GM18511 (cell line): ENCODE measurements at regions not wholly inside any gene's neighbourhood (a gene's known extent, or its start where the extent isn't known, plus 50 kb on each side); places are given as distances from the start of the nearest gene placed in this dataset.
"Not testable (repeated sequence)": the region's sequence is repeated elsewhere in the genome, so short reads cannot be mapped to it uniquely, and the experiment has no call there.

Experiments used
- ATAC-seq: cut with Tn5 transposase; IDR thresholded peaks from one replicate; pipeline ENCODE4 v1.9.1; 2021; ENCODE audit warnings: mild to moderate bottlenecking, moderate library complexity; ENCODE audit not compliant: unreplicated experiment

DNA sequence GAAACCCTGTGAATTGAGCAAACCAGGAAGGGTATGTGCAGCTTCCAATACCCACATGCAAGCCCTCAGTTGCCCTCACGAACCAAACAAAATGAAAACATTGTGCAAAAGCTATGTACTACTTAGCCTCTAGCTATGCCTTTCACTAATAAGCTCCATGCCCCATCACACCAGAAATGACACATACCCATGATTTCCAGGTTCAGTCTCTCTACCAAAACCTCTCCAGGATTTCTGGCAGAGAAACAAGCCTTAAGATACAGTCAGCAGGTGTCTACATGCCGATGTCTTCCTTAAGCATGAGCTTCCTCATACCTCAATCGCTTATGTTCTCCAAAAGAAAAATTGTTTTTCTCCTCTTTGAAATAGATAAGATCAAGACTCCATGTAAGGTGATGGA lies 527.8 kb upstream of the AUTS2 start:
- ATAC-seq, result no peak

DNA sequence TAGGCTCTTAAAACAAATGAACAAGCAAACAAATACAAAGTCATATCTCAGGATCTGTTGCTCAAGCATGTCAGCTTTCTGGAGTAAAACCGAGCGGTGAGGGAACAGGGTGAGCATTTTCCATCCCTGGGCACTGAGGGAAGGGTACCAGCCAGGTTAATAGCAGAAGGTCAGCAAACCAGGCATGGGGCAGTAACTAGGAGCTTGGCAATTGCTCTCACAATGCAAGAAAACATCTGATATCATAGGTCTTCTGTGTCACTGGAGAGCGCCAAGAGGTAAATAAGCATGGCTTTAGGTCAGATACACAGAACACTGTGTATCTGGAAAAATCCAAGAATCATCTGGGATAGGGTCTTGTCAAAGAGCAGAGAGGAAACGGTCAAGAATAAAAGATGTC lies 521.7 kb upstream of the AUTS2 start:
- no peak for ATAC-seq

DNA sequence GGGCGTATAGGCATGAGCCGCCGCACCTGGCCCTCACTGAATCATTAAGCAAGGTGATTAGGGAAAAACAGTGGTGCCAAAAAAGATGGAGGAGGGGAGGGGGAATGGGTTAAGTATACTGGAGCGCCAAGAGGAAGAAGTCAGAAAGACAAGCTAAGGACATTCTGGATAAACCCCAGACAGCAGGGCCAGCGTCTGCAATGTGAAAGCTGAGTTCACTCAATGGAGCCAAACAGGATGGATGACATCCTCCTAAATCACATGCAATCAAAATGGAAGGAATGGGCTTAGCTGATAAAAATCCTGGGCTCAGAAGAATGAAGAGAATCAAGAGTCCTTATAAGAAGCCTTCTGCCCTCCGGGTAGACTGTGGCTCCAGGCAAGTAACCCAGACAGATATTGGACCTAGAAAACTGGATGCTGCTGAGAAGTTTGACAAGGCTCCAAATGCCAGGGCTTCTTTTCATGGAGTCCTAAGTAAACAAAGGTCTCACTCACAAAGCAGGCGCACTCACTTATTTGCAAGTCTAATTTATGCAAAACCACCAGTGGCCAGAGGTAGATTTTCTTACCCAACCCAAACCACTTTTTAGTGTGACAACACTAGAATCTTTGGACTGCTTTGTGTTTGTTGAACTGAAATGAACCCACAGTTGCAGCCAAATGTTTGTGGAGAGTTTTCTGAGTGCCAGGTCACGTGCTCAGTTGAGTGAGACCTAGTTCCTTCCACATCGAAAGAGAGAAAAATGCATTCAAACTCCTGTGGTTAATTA lies 519.1 kb upstream of the AUTS2 start:
- no peak for ATAC-seq

DNA sequence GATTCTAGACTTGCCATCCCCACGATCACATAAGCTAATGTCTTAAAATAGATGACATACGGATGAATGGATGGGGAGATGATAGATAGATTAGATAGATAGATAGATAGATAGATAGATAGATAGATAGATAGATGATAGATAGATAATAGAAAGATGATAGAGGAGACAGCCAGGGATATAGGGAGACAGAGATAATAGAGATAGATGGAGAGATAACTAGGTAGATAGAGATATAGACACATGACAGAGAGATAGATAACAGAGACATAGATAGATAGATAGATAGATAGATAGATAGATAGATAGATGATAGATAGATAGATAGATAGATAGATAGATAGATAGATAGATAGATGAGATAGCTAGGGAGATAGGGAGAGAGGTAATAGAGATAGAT lies 511.0 kb upstream of the AUTS2 start:
- not testable (repeated sequence) for ATAC-seq

DNA sequence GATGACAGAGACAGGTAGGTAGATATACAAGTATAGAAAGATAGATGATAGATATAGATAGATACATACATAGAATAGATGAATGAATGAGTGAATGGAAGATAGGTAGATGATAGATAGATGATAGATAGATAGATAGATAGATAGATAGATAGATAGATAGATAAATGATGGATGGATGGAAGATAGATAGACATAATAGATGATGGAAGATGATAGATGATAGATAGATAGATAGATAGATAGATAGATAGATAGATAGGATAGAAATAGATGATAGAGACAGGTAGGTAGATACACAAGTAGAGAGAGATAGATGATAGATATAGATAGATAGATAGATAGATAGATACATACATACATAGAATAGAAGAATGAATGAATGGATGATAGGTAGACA lies 510.1 kb upstream of the AUTS2 start:
- ATAC-seq, result no peak

DNA sequence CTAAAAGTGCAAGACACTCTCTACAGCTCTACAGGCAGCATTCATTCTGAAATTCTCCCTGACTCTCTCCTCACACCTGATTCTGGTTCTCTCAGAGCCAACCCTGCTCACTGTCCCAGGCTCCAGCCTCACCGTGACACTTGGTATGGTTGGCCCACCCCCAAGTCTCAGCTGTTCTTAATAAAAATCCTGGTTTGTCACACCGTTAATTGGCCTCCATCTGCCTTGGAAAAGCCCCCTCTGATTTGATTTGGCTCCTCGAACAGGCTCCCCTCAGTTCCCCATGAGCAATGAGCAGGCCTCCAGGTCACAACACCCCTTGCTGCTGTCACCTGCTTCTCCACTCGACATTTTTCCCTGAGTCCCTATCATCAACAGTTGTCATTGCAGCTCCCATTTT lies 507.3 kb upstream of the AUTS2 start:
- no peak for ATAC-seq

DNA sequence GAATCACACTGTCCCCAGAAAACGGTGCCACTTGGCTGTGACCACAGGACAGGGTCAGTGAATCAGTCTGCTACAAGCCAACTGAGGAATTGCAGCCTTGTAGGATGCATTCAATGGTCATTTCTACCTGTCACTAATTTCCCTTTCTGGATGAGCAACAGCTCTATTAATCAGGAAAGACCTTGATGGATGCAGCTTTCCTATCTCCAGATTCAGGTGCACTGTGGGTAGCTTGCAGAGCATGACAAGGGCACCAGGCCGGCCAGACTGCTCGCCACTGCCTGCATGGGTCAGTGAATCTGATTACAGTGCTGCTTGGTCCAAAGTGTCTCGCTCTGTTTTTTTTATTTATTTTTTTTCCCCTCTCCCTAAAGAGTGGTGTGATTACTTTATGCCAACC lies 506.8 kb upstream of the AUTS2 start:
- no peak for ATAC-seq

DNA sequence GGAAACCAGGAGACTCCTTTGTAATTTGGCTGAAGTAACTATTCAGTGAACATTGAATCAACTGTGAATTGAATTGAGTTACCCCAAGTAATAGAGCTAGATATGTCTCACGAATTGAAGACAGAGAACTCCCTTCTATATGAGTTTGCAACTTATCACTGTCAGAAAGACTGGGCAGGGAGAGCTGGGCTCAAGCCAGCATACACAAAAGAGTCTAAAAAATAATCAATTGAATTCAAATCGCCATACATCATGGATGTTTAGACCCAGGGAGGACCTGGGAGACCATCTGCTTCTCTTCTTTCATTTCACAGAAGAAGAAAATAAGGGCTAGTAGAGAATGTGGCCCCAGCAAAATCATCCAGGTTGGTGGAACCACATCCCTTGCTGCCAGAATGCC lies 503.1 kb upstream of the AUTS2 start:
- no peak for ATAC-seq

DNA sequence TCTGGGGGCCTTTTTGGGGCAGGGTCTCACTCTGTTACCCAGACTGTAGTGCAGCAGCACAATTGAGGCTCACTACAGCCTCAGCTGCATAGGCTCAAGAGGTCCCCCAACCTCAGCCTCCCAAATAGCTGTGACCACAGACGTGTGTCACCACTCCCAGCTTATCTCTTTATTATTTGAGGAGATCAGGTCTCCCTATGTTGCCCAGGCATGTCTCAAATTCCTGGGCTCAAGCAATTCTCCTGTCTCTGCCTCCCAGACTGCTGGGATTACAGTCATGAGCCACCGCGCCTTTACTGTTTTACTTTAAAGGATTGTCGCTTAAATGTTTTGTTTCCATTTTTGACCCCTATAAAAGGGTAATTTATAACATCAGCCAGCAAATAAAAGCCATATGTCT lies 502.6 kb upstream of the AUTS2 start:
- no peak for ATAC-seq

DNA sequence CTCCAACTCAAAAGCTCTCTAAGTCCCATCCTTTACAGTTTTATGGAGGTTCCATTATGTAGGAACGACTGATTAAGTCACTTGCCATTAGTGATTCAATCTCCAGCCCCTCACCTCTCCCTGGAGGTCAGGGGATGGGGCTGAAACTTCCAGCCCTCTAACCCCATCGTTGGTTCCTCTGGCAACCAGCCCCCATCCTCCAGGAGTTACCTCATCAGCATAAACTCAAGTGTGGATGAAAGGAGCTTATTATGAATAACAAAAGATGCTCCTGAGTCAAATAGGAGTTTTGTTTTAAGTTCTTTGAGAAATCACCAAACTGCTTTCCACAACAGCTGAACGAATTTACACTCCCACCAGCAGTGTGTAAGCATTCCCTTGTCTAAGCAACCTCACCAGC lies 494.3 kb upstream of the AUTS2 start:
- ATAC-seq, result no peak

DNA sequence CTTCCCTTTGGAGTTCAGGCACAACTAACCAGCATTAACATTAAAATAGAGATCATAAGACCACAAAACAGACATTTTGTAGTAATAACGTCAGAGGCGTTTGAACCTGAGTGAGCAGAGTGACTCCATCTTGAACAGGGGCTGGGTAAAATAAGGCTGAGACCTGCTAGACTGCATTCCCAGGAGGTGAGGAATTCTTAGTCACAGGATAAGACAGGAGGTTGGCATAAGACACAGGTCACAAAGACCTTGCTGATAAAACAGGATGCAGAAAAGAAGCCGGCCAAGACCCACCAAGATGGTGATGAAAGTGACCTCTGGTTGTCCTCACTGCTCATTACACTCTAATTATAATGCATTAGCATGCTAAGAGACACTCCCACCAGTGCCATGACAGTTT lies 493.2 kb upstream of the AUTS2 start:
- no peak for ATAC-seq

DNA sequence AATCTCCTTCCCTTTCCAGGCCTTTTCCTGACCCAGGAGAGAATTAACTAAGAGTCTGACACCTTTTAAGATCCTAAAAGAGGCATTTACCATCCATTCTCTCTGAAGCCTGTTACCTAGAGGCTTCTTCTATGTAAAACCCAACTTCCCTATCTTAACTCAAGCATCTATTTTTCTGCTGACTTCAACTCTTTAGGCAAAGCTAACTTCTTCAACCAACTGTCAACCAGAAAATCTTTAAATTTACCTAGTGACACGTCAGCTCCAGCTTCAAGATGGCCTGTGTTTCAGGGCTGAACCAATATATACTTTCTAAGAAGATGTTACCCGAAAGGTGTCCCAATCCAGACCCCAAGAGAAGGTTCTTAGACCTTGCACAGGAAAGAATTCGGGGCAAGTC lies 492.3 kb upstream of the AUTS2 start:
- ATAC-seq, result no peak

DNA sequence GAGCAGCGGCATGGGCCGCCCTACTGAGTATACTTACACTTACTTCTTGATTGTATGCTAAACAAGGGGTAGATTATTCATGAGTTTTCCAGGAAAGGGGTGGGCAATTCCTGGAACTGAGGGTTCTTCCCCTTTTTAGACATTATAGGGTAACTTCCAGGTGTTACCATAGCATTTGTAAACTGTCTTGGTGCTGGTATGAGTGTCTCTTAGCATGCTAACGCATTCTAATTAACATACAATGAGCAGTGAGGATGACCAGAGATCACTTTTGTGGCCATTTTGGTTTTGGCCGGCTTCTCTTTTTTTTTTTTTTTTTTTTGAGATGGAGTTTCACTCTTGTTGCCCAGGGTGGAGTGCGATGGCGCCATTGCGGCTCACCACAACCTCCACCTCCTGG lies 491.8 kb upstream of the AUTS2 start:
- not testable (repeated sequence) for ATAC-seq

DNA sequence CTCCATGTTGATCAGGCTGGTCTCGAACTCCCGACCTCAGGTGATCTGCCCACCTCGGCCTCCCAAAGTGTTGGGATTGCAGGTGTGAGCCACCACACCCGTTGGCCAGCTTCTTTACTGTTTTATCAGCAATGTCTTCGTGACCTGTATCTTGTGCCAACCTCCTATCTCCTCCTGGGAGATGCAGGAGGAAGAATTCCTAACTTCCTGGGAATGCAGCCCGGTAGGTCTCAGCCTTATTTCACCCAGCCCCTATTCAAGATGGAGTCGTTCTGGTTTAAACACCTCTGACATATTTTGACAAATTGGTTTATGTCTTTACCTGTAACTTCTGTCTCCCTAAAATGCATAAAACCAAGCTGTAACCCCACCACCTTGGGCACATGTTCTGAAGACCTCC lies 491.3 kb upstream of the AUTS2 start:
- ATAC-seq, result not testable (repeated sequence)

DNA sequence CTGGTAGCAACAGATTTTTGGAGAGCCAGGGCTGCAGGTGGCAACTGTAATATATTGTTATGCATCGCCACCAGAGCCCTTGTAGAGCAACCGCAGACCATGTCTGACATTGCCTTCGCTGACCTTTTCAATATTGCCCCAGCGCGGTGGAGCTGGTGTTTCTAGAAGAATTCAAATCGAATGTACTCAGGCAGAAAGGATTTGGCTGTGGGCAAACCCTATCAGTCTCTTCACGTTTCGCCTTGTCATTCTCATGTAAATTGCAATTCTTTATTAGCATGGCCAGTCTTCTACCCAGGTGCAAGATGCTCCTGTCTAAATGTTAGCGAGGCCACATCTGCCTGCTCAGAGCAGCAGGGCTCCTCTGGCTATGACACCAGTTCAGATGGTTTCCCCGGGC lies 490.2 kb upstream of the AUTS2 start:
- ATAC-seq, result no peak

DNA sequence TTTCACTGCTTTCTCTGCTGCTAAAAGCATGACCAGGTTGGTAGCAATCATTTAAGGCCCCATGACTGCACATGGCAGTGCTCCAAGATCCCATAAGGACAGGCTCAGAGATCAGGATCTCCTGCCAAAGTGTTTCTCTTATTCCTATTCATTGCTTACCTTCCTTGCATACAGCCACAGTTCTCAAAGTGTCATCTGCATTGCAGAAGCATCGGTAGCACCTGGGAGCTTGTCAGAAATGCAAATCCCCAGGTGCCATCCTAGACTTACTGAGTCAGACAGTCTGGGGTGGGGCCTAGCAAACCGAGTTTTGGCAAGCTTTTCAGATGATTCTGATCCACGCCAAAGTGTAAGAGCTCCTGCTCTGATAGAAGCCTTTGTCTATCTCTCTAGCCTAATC lies 489.0 kb upstream of the AUTS2 start:
- no peak for ATAC-seq

DNA sequence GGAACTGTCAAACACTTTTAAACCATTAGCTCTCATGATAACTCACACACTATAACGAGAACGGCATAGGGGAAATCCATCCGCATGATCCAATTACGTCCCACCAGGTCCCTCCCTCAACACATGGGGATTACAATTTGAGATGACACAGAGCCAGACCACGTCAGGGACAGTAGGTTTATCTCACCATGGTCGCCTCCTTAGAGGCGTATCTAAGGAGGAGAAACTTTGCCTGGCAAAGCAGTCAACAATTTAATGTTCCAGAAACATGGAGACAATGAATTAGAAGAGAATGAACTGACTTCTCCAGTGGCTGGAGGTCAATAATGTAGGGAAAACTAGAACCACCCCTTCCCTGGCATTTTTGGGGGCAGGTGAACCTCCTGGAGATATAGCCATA lies 488.4 kb upstream of the AUTS2 start:
- no peak for ATAC-seq

DNA sequence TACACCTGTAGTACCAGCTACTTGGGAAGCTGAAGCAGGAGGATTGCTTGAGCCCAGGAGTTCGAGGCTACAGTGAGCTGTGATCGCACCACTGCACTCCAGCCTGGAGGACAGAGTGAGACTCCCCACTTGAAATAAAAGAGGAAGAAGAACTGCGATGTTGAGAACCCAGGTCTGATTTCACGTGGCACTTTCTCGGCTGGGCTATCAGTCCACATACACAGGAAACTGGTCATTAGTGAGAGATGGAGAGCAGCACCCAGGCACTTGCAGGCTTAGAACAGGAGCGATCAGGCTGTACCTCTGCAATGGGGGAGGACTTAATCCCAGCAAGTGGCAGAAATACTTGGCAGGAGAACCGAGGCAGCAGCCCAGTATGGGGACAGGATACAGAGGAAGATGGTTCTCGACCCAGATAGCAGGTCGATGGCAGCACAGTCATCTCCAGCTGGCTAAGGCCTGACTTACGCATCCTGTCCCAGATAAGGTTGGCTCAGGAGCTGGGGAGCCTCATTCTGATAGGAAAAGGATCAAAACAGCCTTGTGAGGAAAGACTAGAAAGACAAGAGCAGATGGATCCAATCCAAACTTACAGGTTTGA lies 487.7 kb upstream of the AUTS2 start:
- ATAC-seq, result no peak

DNA sequence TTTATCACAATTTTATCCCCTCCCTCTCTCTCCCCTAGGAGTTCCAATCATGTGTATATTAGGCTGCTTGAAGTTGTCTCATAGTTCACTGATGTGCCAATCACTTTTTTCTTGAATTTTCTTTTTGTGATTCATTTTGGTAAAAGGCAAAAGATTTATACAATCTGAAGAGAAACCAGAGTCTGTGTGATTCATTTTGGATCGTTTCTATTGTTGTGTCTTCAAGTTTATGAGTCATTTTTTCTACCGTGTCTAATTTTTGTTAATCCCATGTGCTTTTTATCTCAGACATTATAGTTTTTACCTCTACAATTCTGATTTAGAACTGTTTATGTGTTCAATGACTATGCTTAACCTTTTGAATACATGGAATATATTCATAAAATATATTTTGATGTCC lies 483.9 kb upstream of the AUTS2 start:
- no peak for ATAC-seq

DNA sequence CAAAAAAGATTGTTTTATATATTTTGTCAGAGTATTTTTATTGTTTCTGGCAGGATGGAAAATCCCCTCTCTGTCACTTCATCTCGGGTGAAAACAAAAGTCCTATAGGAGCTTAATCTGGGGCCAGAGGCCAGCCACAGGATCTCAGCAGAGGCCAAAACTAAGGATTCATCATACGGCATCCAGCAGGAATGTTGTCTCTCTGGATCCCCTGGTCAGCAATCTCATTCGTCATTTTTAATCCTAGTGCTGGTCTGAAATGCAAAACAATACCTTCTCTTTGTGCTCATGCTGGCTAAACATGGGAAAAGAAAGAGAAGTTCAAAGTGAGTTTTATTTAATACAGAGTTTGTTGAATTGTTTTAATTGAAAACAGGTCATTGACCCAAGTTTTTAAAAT lies 482.5 kb upstream of the AUTS2 start:
- ATAC-seq, result no peak

DNA sequence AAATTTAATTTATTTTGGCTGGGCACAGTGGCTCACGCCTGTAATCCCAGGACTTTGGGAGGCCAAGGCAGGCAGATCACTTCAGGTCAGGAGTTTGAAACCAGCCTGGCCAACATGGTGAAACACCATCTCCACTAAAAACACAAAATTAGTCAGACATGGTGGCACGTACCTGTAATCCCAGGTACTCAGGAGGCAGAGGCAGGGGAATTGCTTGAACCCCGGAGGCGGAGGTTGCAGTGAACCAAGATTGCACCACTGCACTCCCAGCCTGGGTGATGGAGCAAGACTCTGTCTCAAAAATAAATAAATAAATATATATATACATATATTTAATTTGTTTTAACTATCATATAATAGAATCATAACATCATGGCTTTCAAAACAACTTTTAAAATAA lies 482.1 kb upstream of the AUTS2 start:
- not testable (repeated sequence) for ATAC-seq

DNA sequence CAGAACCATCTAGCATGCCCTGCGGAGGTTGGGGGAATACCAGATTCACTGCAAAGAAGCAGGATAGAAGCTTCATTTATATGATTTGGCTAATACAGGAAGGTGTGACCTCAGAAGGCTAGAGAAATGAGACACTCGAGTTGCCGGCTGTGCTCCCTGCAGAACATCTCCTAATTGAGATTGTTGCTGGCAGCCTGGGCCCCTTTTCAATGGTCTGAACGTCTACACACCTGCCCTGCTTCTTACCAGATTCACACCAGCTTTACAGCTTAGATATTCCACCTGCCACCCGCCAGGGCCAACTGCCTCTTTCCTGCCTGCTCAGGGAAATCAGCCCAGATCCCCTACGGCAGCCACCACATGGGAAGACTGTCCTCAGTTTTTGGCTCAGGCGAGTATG lies 475.3 kb upstream of the AUTS2 start:
- ATAC-seq, result no peak

DNA sequence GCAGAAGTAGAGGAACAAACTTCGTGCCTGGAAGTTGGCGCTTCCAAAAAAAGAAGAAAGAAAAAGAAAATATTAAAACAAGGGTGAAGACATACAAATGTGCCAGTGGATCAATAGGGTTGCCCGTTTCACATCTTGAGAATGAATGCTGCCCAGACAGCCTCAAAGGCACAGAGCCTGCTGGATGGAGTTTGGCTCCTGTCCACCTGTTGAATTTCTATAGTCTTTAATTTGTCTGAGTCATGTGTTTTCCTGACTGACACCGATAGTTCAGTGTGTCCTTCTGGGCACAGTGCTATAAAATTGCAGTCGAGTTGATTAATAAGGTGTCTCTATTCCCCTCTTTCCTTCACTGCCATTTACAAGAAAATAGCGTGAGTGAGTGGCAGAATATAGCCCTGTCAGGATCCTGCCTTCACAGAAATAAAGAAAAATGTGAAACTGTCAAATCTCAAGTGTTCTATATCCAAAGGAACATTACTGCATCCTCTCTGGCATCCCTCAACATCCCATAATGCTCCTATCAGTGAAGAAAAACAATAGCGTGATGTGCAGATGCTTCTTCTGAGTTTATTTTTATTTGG lies 471.3 kb upstream of the AUTS2 start:
- no peak for ATAC-seq
